ENCODE measurements at regions not wholly inside any gene's neighbourhood (a gene's known extent, or its start where the extent isn't known, plus 50 kb on each side); places are given as distances from the start of the nearest gene placed in this dataset.

DNA sequence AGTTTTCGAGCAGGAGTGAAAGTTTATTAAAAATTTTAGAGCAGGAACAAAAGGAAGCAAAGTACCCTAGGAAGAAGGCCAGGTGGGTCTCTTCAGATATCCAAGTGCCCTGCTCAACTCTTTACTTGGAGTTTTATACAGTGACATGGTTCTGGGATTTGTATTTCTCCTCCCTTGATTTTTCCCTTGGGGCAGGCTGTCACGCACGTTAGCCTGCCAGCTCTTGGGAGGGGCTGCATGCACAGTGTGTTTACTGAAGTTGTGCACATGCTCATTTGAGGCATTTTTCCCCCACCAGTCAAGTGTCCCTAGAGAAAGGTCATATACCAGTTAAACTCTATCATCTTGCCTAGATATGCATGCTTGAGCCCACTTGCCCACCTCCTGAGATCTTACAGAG is 102.5 kb upstream of the GABRA2 start (continued):
- TF ChIP-seq, protein P1, sequence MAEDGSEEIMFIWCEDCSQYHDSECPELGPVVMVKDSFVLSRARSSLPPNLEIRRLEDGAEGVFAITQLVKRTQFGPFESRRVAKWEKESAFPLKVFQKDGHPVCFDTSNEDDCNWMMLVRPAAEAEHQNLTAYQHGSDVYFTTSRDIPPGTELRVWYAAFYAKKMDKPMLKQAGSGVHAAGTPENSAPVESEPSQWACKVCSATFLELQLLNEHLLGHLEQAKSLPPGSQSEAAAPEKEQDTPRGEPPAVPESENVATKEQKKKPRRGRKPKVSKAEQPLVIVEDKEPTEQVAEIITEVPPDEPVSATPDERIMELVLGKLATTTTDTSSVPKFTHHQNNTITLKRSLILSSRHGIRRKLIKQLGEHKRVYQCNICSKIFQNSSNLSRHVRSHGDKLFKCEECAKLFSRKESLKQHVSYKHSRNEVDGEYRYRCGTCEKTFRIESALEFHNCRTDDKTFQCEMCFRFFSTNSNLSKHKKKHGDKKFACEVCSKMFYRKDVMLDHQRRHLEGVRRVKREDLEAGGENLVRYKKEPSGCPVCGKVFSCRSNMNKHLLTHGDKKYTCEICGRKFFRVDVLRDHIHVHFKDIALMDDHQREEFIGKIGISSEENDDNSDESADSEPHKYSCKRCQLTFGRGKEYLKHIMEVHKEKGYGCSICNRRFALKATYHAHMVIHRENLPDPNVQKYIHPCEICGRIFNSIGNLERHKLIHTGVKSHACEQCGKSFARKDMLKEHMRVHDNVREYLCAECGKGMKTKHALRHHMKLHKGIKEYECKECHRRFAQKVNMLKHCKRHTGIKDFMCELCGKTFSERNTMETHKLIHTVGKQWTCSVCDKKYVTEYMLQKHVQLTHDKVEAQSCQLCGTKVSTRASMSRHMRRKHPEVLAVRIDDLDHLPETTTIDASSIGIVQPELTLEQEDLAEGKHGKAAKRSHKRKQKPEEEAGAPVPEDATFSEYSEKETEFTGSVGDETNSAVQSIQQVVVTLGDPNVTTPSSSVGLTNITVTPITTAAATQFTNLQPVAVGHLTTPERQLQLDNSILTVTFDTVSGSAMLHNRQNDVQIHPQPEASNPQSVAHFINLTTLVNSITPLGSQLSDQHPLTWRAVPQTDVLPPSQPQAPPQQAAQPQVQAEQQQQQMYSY (CRISPR knock-in tag; IDR thresholded peaks at IDR 0.05) = no peak
- TF ChIP-seq FOXJ3 (CRISPR knock-in tag; IDR thresholded peaks at IDR 0.05; ENCODE audit: borderline replicate concordance) = no peak
- TF ChIP-seq, protein P2, sequence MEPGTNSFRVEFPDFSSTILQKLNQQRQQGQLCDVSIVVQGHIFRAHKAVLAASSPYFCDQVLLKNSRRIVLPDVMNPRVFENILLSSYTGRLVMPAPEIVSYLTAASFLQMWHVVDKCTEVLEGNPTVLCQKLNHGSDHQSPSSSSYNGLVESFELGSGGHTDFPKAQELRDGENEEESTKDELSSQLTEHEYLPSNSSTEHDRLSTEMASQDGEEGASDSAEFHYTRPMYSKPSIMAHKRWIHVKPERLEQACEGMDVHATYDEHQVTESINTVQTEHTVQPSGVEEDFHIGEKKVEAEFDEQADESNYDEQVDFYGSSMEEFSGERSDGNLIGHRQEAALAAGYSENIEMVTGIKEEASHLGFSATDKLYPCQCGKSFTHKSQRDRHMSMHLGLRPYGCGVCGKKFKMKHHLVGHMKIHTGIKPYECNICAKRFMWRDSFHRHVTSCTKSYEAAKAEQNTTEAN (CRISPR knock-in tag; IDR thresholded peaks at IDR 0.05) = no peak
- TF ChIP-seq, protein P3, sequence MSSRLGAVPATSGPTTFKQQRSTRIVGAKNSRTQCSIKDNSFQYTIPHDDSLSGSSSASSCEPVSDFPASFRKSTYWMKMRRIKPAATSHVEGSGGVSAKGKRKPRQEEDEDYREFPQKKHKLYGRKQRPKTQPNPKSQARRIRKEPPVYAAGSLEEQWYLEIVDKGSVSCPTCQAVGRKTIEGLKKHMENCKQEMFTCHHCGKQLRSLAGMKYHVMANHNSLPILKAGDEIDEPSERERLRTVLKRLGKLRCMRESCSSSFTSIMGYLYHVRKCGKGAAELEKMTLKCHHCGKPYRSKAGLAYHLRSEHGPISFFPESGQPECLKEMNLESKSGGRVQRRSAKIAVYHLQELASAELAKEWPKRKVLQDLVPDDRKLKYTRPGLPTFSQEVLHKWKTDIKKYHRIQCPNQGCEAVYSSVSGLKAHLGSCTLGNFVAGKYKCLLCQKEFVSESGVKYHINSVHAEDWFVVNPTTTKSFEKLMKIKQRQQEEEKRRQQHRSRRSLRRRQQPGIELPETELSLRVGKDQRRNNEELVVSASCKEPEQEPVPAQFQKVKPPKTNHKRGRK (CRISPR knock-in tag; IDR thresholded peaks at IDR 0.05; ENCODE audit: borderline replicate concordance) = no peak

DNA sequence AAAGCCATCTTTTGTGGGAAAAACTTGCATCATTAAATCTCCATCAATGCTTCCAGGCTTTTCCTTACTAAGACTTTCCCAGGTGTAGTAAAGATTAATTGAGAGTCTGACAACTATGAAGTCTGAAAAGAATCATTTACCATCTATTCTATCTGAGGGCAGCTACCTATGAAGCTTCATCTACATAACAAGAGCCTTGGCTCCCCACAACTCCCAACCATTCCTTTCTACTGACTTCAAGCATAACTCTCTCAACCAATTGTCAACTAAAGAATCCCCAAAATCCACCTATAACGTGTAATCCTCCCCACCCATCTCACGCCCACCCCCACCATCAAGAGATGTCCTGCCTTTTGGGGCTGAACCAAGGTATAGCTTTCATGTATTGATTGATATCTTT is 101.5 kb upstream of the GABRA2 start:
- DNase-seq (ENCODE audit: low spot score) = no peak
- Mint-ChIP-seq H3K27ac (no peak overlapping the region), H3K36me3 (peaks cover 7% of the 10 kb centered on the region; the same call in 1 of the 2 replicates), H3K27me3 (ENCODE audit: low read depth) (no peaks in the 10 kb centered on the region; the same call in 1 of the 2 replicates), H3K4me3 (no peak overlapping the region), H3K9me3 (peaks cover 26% of the 10 kb centered on the region), H3K4me1 (peaks cover 31% of the 10 kb centered on the region)
- ChIA-PET POLR2A (no interaction called here), CTCF (interaction anchor here (0.7 to 1.7 kb wide), 2 partner anchors 60 to 156 kb away, joined by 3 to 4 read pairs; no protein-coding TSS in a partner anchor)
- ATAC-seq = peak; percentile 80
- TF ChIP-seq, protein P4, sequence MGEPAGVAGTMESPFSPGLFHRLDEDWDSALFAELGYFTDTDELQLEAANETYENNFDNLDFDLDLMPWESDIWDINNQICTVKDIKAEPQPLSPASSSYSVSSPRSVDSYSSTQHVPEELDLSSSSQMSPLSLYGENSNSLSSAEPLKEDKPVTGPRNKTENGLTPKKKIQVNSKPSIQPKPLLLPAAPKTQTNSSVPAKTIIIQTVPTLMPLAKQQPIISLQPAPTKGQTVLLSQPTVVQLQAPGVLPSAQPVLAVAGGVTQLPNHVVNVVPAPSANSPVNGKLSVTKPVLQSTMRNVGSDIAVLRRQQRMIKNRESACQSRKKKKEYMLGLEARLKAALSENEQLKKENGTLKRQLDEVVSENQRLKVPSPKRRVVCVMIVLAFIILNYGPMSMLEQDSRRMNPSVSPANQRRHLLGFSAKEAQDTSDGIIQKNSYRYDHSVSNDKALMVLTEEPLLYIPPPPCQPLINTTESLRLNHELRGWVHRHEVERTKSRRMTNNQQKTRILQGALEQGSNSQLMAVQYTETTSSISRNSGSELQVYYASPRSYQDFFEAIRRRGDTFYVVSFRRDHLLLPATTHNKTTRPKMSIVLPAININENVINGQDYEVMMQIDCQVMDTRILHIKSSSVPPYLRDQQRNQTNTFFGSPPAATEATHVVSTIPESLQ (CRISPR knock-in tag; IDR thresholded peaks at IDR 0.05) = no peak
- TF ChIP-seq, protein P5, sequence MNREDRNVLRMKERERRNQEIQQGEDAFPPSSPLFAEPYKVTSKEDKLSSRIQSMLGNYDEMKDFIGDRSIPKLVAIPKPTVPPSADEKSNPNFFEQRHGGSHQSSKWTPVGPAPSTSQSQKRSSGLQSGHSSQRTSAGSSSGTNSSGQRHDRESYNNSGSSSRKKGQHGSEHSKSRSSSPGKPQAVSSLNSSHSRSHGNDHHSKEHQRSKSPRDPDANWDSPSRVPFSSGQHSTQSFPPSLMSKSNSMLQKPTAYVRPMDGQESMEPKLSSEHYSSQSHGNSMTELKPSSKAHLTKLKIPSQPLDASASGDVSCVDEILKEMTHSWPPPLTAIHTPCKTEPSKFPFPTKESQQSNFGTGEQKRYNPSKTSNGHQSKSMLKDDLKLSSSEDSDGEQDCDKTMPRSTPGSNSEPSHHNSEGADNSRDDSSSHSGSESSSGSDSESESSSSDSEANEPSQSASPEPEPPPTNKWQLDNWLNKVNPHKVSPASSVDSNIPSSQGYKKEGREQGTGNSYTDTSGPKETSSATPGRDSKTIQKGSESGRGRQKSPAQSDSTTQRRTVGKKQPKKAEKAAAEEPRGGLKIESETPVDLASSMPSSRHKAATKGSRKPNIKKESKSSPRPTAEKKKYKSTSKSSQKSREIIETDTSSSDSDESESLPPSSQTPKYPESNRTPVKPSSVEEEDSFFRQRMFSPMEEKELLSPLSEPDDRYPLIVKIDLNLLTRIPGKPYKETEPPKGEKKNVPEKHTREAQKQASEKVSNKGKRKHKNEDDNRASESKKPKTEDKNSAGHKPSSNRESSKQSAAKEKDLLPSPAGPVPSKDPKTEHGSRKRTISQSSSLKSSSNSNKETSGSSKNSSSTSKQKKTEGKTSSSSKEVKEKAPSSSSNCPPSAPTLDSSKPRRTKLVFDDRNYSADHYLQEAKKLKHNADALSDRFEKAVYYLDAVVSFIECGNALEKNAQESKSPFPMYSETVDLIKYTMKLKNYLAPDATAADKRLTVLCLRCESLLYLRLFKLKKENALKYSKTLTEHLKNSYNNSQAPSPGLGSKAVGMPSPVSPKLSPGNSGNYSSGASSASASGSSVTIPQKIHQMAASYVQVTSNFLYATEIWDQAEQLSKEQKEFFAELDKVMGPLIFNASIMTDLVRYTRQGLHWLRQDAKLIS (CRISPR knock-in tag; IDR thresholded peaks at IDR 0.05; ENCODE audit: borderline replicate concordance) = no peak
- TF ChIP-seq TEAD4 (CRISPR knock-in tag; IDR thresholded peaks at IDR 0.05) = no peak
- no peak for TF ChIP-seq NR2C2 (CRISPR knock-in tag; IDR thresholded peaks at IDR 0.05)
- TF ChIP-seq, protein P6, sequence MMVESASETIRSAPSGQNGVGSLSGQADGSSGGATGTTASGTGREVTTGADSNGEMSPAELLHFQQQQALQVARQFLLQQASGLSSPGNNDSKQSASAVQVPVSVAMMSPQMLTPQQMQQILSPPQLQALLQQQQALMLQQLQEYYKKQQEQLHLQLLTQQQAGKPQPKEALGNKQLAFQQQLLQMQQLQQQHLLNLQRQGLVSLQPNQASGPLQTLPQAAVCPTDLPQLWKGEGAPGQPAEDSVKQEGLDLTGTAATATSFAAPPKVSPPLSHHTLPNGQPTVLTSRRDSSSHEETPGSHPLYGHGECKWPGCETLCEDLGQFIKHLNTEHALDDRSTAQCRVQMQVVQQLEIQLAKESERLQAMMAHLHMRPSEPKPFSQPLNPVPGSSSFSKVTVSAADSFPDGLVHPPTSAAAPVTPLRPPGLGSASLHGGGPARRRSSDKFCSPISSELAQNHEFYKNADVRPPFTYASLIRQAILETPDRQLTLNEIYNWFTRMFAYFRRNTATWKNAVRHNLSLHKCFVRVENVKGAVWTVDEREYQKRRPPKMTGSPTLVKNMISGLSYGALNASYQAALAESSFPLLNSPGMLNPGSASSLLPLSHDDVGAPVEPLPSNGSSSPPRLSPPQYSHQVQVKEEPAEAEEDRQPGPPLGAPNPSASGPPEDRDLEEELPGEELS (CRISPR knock-in tag; IDR thresholded peaks at IDR 0.05) = no peak
- TF ChIP-seq, protein P7, sequence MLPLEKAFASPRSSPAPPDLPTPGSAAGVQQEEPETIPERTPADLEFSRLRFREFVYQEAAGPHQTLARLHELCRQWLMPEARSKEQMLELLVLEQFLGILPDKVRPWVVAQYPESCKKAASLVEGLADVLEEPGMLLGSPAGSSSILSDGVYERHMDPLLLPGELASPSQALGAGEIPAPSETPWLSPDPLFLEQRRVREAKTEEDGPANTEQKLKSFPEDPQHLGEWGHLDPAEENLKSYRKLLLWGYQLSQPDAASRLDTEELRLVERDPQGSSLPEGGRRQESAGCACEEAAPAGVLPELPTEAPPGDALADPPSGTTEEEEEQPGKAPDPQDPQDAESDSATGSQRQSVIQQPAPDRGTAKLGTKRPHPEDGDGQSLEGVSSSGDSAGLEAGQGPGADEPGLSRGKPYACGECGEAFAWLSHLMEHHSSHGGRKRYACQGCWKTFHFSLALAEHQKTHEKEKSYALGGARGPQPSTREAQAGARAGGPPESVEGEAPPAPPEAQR (CRISPR knock-in tag; IDR thresholded peaks at IDR 0.05) = no peak
- TF ChIP-seq ZNF416 (CRISPR knock-in tag; IDR thresholded peaks at IDR 0.05) = no peak
- TF ChIP-seq, protein P8, sequence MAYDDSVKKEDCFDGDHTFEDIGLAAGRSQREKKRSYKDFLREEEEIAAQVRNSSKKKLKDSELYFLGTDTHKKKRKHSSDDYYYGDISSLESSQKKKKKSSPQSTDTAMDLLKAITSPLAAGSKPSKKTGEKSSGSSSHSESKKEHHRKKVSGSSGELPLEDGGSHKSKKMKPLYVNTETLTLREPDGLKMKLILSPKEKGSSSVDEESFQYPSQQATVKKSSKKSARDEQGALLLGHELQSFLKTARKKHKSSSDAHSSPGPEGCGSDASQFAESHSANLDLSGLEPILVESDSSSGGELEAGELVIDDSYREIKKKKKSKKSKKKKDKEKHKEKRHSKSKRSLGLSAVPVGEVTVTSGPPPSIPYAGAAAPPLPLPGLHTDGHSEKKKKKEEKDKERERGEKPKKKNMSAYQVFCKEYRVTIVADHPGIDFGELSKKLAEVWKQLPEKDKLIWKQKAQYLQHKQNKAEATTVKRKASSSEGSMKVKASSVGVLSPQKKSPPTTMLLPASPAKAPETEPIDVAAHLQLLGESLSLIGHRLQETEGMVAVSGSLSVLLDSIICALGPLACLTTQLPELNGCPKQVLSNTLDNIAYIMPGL (CRISPR knock-in tag; IDR thresholded peaks at IDR 0.05) = no peak

Measured in WTC11 (cell line).